HEK293 (cell line): ENCODE measurements at regions not wholly inside any gene's neighbourhood (a gene's known extent, or its start where the extent isn't known, plus 50 kb on each side); places are given as distances from the start of the nearest gene placed in this dataset.

ENCODE experiments used
- CTCF ChIA-PET: fragments of 350-600 bp; formaldehyde crosslinking; extraction: SDS; loops from one replicate; lab custom pipeline; 2021; ENCODE audit warnings: antibody characterized with exemption; lab: Yijun Ruan, JAX
- POLR2A ChIA-PET: fragments of 300-600 bp; formaldehyde crosslinking; extraction: SDS; loops from one replicate; lab custom pipeline; 2020; ENCODE audit warnings: antibody characterized with exemption, inconsistent platforms; lab: Yijun Ruan, JAX
- H3K27ac ChIP-seq: fragments of 200-500 bp; sonication (Bioruptor generic); 2 replicates; pipeline ENCODE4 v1.5.1; 2014; ENCODE audit warnings: low read depth, low read length, control low read depth, inconsistent platforms; ENCODE audit errors: extremely low read depth
- H3K36me3 ChIP-seq, 2 experiments: fragments of 200-500 bp in 1 of 2; sonication (Bioruptor generic) in 1 of 2; 1 replicate in 1 of 2; 2 replicates in 1 of 2; pipeline ENCODE4 v1.5.1; 2014 to 2017; ENCODE audit warnings: inconsistent platforms in 2 of 2, low read length in 2 of 2; ENCODE audit not compliant: control insufficient read depth in 2 of 2, insufficient read depth in 1 of 2
- H3K4me1 ChIP-seq: fragments of 200-500 bp; sonication (Bioruptor generic); 2 replicates; pipeline ENCODE4 v1.5.1; 2014; ENCODE audit warnings: mild to moderate bottlenecking, low read length, inconsistent platforms; ENCODE audit not compliant: control insufficient read depth, insufficient read depth
- H3K4me3 ChIP-seq: 2 replicates; pipeline ENCODE4 v1.5.1; 2011; ENCODE audit warnings: low read depth, mild to moderate bottlenecking, control low read depth, low read length, moderate library complexity
- H3K9me3 ChIP-seq: fragments of 200-500 bp; sonication (Bioruptor generic); 2 replicates; pipeline ENCODE4 v1.5.1; 2014; ENCODE audit warnings: low read depth, low read length, inconsistent platforms; ENCODE audit not compliant: control insufficient read depth, insufficient read depth
- BCL11A ChIP-seq: fragments of 450-650 bp; formaldehyde crosslinking; IDR thresholded peaks from 2 replicates; pipeline ENCODE4 v1.5.1; 2016; ENCODE audit warnings: low read depth, missing biosample characterization, missing genetic modification characterization
- GFI1B ChIP-seq: fragments of 450-650 bp; formaldehyde crosslinking; IDR thresholded peaks from 2 replicates; pipeline ENCODE4 v1.5.1; 2016; ENCODE audit warnings: missing biosample characterization, missing genetic modification characterization
- KLF9 ChIP-seq: fragments of 450-650 bp; formaldehyde crosslinking; IDR thresholded peaks from 2 replicates; pipeline ENCODE4 v1.5.1; 2016; ENCODE audit warnings: missing biosample characterization, missing genetic modification characterization, low read depth
- ZBTB11 ChIP-seq: fragments of 450-650 bp; formaldehyde crosslinking; conservative IDR thresholded peaks from 2 replicates; pipeline ENCODE4 v1.5.1; 2016; ENCODE audit warnings: low read depth, missing biosample characterization, missing genetic modification characterization
- ZBTB20 ChIP-seq: fragments of 450-650 bp; formaldehyde crosslinking; IDR thresholded peaks from 2 replicates; pipeline ENCODE4 v1.5.1; 2016; ENCODE audit warnings: missing biosample characterization, missing genetic modification characterization
- ZBTB6 ChIP-seq: fragments of 450-650 bp; formaldehyde crosslinking; IDR thresholded peaks from 2 replicates; pipeline ENCODE4 v1.5.1; 2017; ENCODE audit warnings: missing biosample characterization, missing genetic modification characterization
- ZNF148 ChIP-seq: fragments of 450-650 bp; formaldehyde crosslinking; IDR thresholded peaks from 2 replicates; pipeline ENCODE4 v1.5.0; 2017; ENCODE audit warnings: missing biosample characterization, missing genetic modification characterization, borderline replicate concordance
- ZNF18 ChIP-seq: fragments of 450-650 bp; formaldehyde crosslinking; IDR thresholded peaks from 2 replicates; pipeline ENCODE4 v1.5.1; 2016; ENCODE audit warnings: missing biosample characterization, missing genetic modification characterization
- ZNF26 ChIP-seq: fragments of 450-650 bp; formaldehyde crosslinking; IDR thresholded peaks from 2 replicates; pipeline ENCODE4 v1.5.1; 2016; ENCODE audit warnings: missing biosample characterization, missing genetic modification characterization
- ZNF266 ChIP-seq: fragments of 450-650 bp; formaldehyde crosslinking; IDR thresholded peaks from 2 replicates; pipeline ENCODE4 v1.5.1; 2016; ENCODE audit warnings: missing biosample characterization, missing genetic modification characterization, low read depth
- ZNF302 ChIP-seq: fragments of 450-650 bp; formaldehyde crosslinking; IDR thresholded peaks from 2 replicates; pipeline ENCODE4 v1.5.1; 2016; ENCODE audit warnings: missing biosample characterization, missing genetic modification characterization, low read depth
- ZNF366 ChIP-seq: fragments of 450-650 bp; formaldehyde crosslinking; conservative IDR thresholded peaks from 2 replicates; pipeline ENCODE4 v1.5.1; 2016; ENCODE audit warnings: missing biosample characterization, missing genetic modification characterization
- ZNF621 ChIP-seq: fragments of 450-650 bp; formaldehyde crosslinking; IDR thresholded peaks from 2 replicates; pipeline ENCODE4 v1.5.1; 2017; ENCODE audit warnings: missing biosample characterization, missing genetic modification characterization
- ZNF658 ChIP-seq: fragments of 450-650 bp; formaldehyde crosslinking; IDR thresholded peaks from 2 replicates; pipeline ENCODE4; 2016; ENCODE audit warnings: missing biosample characterization, missing genetic modification characterization
- ZNF660 ChIP-seq: fragments of 450-650 bp; IDR thresholded peaks from 2 replicates; pipeline ENCODE4 v1.5.1; 2018; ENCODE audit warnings: missing biosample characterization, mild to moderate bottlenecking, missing genetic modification characterization
- ZSCAN18 ChIP-seq: fragments of 450-650 bp; formaldehyde crosslinking; IDR thresholded peaks from 2 replicates; pipeline ENCODE4 v1.5.1; 2016; ENCODE audit warnings: missing biosample characterization, missing genetic modification characterization

- no peak for TF ChIP-seq ZBTB11 (tag by site-specific recombination)
- no peak for TF ChIP-seq ZNF302 (tag by site-specific recombination)
- no peak for TF ChIP-seq ZBTB20
- no peak for TF ChIP-seq ZNF660 (tag by site-specific recombination)
- no peak for TF ChIP-seq ZNF148 (tag by site-specific recombination)
- no peak for TF ChIP-seq ZNF366 (tag by site-specific recombination)
- TF ChIP-seq ZNF266 (tag by site-specific recombination) = no peak
- no peak for TF ChIP-seq GFI1B (tag by site-specific recombination)
- no peak for TF ChIP-seq ZNF18 (tag by site-specific recombination)
- TF ChIP-seq ZNF658 = no peak
- TF ChIP-seq KLF9 (tag by site-specific recombination) = no peak
- no peak for TF ChIP-seq ZBTB6
Measured at GRCh38 chr18:65468881-65469280, 281.9 kb upstream of the CDH7 start (continued).

GRCh38 chr18:65464361-65464760, 286.5 kb upstream of the CDH7 start:
- CTCF ChIA-PET = interaction anchor here (0.6 kb wide), 1 partner anchor 253 kb away, joined by 3 read pairs; no protein-coding TSS in a partner anchor
- no peak for TF ChIP-seq ZNF621 (tag by site-specific recombination)
- no peak for TF ChIP-seq ZSCAN18 (tag by site-specific recombination)
- no peak for TF ChIP-seq BCL11A (tag by site-specific recombination)
- no peak for TF ChIP-seq ZNF26
- H3K4me1 ChIP-seq = no peaks in the 10 kb centered on the region
- H3K36me3 ChIP-seq = no peaks in the 10 kb centered on the region
- no peaks in the 10 kb centered on the region for H3K9me3 ChIP-seq
- H3K27ac ChIP-seq = no peak overlapping the region
- POLR2A ChIA-PET = no interaction called here
- no peak overlapping the region for H3K4me3 ChIP-seq
